Mesenchymal stem cell (in vitro differentiated cells and primary cell): ENCODE measurements at regions not wholly inside any gene's neighbourhood (a gene's known extent, or its start where the extent isn't known, plus 50 kb on each side); places are given as distances from the start of the nearest gene placed in this dataset.

ENCODE experiments used
- DNase-seq: peaks from one replicate; pipeline ENCODE4 v3.0.0-alpha.2; 2013
- H2AFZ ChIP-seq: one replicate; pipeline ENCODE4 v1.6.1; 2013; ENCODE audit warnings: low read depth, mild to moderate bottlenecking, control low read depth, inconsistent platforms, low read length, moderate library complexity
- H2AK5ac ChIP-seq: 2 replicates; pipeline ENCODE4 v1.6.1; 2013; ENCODE audit warnings: low read length, moderate library complexity, mild to moderate bottlenecking, inconsistent platforms; ENCODE audit not compliant: severe bottlenecking
- H2BK120ac ChIP-seq: one replicate; pipeline ENCODE4 v1.6.1; 2013; ENCODE audit warnings: low read depth, mild to moderate bottlenecking, inconsistent platforms, low read length, moderate library complexity
- H2BK12ac ChIP-seq, 2 experiments: one replicate each; pipeline ENCODE4 v1.6.1; 2013; ENCODE audit warnings: inconsistent platforms in 2 of 2, low read length in 2 of 2, mild to moderate bottlenecking in 2 of 2, moderate library complexity in 2 of 2, control low read depth in 1 of 2
- H2BK15ac ChIP-seq: one replicate; pipeline ENCODE4 v1.6.1; 2013; ENCODE audit warnings: mild to moderate bottlenecking, low read depth, inconsistent platforms; ENCODE audit not compliant: poor library complexity, severe bottlenecking
- H2BK5ac ChIP-seq: 2 replicates; pipeline ENCODE4 v1.6.1; 2013; ENCODE audit warnings: low read depth, mild to moderate bottlenecking, low read length, control low read depth, inconsistent platforms; ENCODE audit not compliant: poor library complexity, severe bottlenecking
- H3K14ac ChIP-seq, 2 experiments: one replicate each; pipeline ENCODE4 v1.6.1; 2013; ENCODE audit warnings: inconsistent platforms in 2 of 2, low read length in 2 of 2, control low read depth in 1 of 2, mild to moderate bottlenecking in 1 of 2, moderate library complexity in 1 of 2
- H3K18ac ChIP-seq, 2 experiments: one replicate each; pipeline ENCODE4 v1.6.1; 2013; ENCODE audit warnings: inconsistent platforms in 2 of 2, low read length in 2 of 2, control low read depth in 1 of 2, low read depth in 1 of 2, mild to moderate bottlenecking in 1 of 2
- H3K23ac ChIP-seq, 2 experiments: one replicate each; pipeline ENCODE4 v1.6.1; 2013; ENCODE audit warnings: inconsistent platforms in 2 of 2, low read length in 2 of 2, mild to moderate bottlenecking in 2 of 2, moderate library complexity in 2 of 2, control low read depth in 1 of 2
- H3K27ac ChIP-seq: 2 replicates; pipeline ENCODE4 v1.5.1; 2013; ENCODE audit warnings: mild to moderate bottlenecking, moderate library complexity, low read length, control low read depth, inconsistent platforms; ENCODE audit not compliant: poor library complexity, severe bottlenecking
- H3K27me3 ChIP-seq, 2 experiments: 2 replicates each; pipeline versions ENCODE4 v1.6.1 to v1.7.0; 2013; ENCODE audit warnings: low read length in 2 of 2, mild to moderate bottlenecking in 2 of 2, moderate library complexity in 2 of 2, control low read depth in 1 of 2, inconsistent platforms in 1 of 2; ENCODE audit not compliant: control insufficient read depth in 1 of 2, insufficient read depth in 1 of 2
- H3K36me3 ChIP-seq, 2 experiments: 2 replicates each; pipeline versions ENCODE4 v1.6.1 to v1.7.0; 2013; ENCODE audit warnings: low read length in 2 of 2, control low read depth in 1 of 2, inconsistent platforms in 1 of 2, low read depth in 1 of 2, mild to moderate bottlenecking in 1 of 2; ENCODE audit not compliant: insufficient read depth in 2 of 2, control insufficient read depth in 1 of 2
- H3K4ac ChIP-seq, 2 experiments: one replicate each; pipeline ENCODE4 v1.6.1; 2013; ENCODE audit warnings: inconsistent platforms in 2 of 2, low read length in 2 of 2, mild to moderate bottlenecking in 2 of 2, moderate library complexity in 2 of 2, control low read depth in 1 of 2, low read depth in 1 of 2
- H3K4me1 ChIP-seq: 2 replicates; pipeline ENCODE4 v1.6.1; 2013; ENCODE audit warnings: low read depth, low read length, control low read depth; ENCODE audit not compliant: control insufficient read depth, insufficient read depth
- H3K4me2 ChIP-seq: 2 replicates; pipeline ENCODE4 v1.6.1; 2013; ENCODE audit warnings: low read length, mild to moderate bottlenecking, inconsistent platforms; ENCODE audit not compliant: poor library complexity, severe bottlenecking
- H3K4me3 ChIP-seq, 2 experiments: 2 replicates each; pipeline versions ENCODE4 v1.5.1 to v1.7.0; 2013; ENCODE audit warnings: low read length in 2 of 2, mild to moderate bottlenecking in 2 of 2, control low read depth in 1 of 2, low read depth in 1 of 2; ENCODE audit not compliant: insufficient read depth in 1 of 2
- H3K79me1 ChIP-seq: replicated peaks from 2 replicates; pipeline ENCODE4 v1.6.1; 2013; ENCODE audit warnings: mild to moderate bottlenecking, control low read depth, low read length, inconsistent platforms; ENCODE audit not compliant: poor library complexity, severe bottlenecking
- H3K9ac ChIP-seq: 2 replicates; pipeline ENCODE4 v1.7.0; 2013; ENCODE audit warnings: mild to moderate bottlenecking, low read length, moderate library complexity
- H3K9me3 ChIP-seq: 2 replicates; pipeline ENCODE4 v1.7.0; 2013; ENCODE audit warnings: mild to moderate bottlenecking, low read length; ENCODE audit not compliant: control insufficient read depth
- H4K8ac ChIP-seq: one replicate; pipeline ENCODE4 v1.6.1; 2013; ENCODE audit warnings: inconsistent platforms, mild to moderate bottlenecking, low read length, moderate library complexity
- H4K91ac ChIP-seq: one replicate; pipeline ENCODE4 v1.6.1; 2013; ENCODE audit warnings: mild to moderate bottlenecking, low read length, inconsistent platforms
- WGBS: methylation state at CpG from one replicate; pipeline ENCODE4 v1.1.7; 2013; ENCODE audit warnings: mixed read lengths; 5-methylcytosine and 5-hydroxymethylcytosine counted together

- H4K91ac ChIP-seq: no peak overlapping the region
- no peak overlapping the region for H2BK120ac ChIP-seq
- no peak overlapping the region for H2AK5ac ChIP-seq
- no peak overlapping the region for H3K4me2 ChIP-seq
- H2BK15ac ChIP-seq: no peak overlapping the region
- no peaks in the 10 kb centered on the region for H3K9me3 ChIP-seq
- DNase-seq: no peak
- H2AFZ ChIP-seq: no peak overlapping the region
- H2BK12ac ChIP-seq: no peak overlapping the region
- no peak overlapping the region for H3K23ac ChIP-seq
- no peak overlapping the region for H2BK5ac ChIP-seq
- H3K4ac ChIP-seq: no peak overlapping the region
- H3K4me1 ChIP-seq: peaks cover 3% of the 10 kb centered on the region
- no peaks in the 10 kb centered on the region for H3K36me3 ChIP-seq
- no peak overlapping the region for H4K8ac ChIP-seq
- no peak overlapping the region for H3K14ac ChIP-seq
- no peak overlapping the region for H3K18ac ChIP-seq
- no peak overlapping the region for H3K27ac ChIP-seq
- WGBS: 96% methylated on average over 4 of the region's 5 CpGs
- no peaks in the 10 kb centered on the region for H3K79me1 ChIP-seq
- no peak overlapping the region for H3K9ac ChIP-seq
- H3K4me3 ChIP-seq: no peak overlapping the region
- H3K27me3 ChIP-seq: no peaks in the 10 kb centered on the region
Observed at GRCh38 chr4:41429280-41429669, 108.7 kb upstream of the LIMCH1 start.

GRCh38 chr4:41430792-41431191 lies 107.2 kb upstream of the LIMCH1 start:
- Histone ChIP-seq H4K8ac (no peak overlapping the region), H2BK5ac (no peak overlapping the region), H3K27ac (no peak overlapping the region), H3K4me2 (no peak overlapping the region), H2BK15ac (no peak overlapping the region), H4K91ac (no peak overlapping the region), H3K23ac (no peak overlapping the region), H2BK120ac (no peak overlapping the region), H3K4me1 (peaks cover 3% of the 10 kb centered on the region), H3K18ac (no peak overlapping the region), H3K9me3 (no peaks in the 10 kb centered on the region), H3K14ac (no peak overlapping the region), H3K36me3 (no peaks in the 10 kb centered on the region), H2AFZ (no peak overlapping the region), H3K4me3 (no peak overlapping the region), H3K27me3 (no peaks in the 10 kb centered on the region), H3K9ac (no peak overlapping the region), H3K4ac (no peak overlapping the region), H2BK12ac (no peak overlapping the region), H3K79me1 (no peaks in the 10 kb centered on the region), H2AK5ac (no peak overlapping the region)
- DNase-seq: no peak
- 85% methylated on average over 1 of the region's 1 CpG for WGBS

- Histone ChIP-seq H3K9ac (no peak overlapping the region), H3K18ac (no peak overlapping the region), H3K4me3 (no peak overlapping the region), H3K23ac (no peak overlapping the region), H3K27ac (no peak overlapping the region), H4K91ac (no peak overlapping the region), H3K27me3 (no peaks in the 10 kb centered on the region), H2BK5ac (no peak overlapping the region), H4K8ac (no peak overlapping the region), H3K14ac (no peak overlapping the region), H3K4ac (no peak overlapping the region), H3K79me1 (no peaks in the 10 kb centered on the region), H2AK5ac (no peak overlapping the region), H3K9me3 (no peaks in the 10 kb centered on the region), H2BK120ac (no peak overlapping the region), H3K4me2 (no peak overlapping the region), H3K4me1 (peaks cover 3% of the 10 kb centered on the region), H2BK12ac (no peak overlapping the region), H2AFZ (no peak overlapping the region), H2BK15ac (no peak overlapping the region), H3K36me3 (no peaks in the 10 kb centered on the region)
- no CpG with 5 or more reads among the region's 1 CpG for WGBS
- no peak for DNase-seq
Observed at GRCh38 chr4:41431276-41431675, 106.7 kb upstream of the LIMCH1 start.

- H3K9me3 ChIP-seq: no peaks in the 10 kb centered on the region
- no peak overlapping the region for H3K4ac ChIP-seq
- no peak overlapping the region for H3K23ac ChIP-seq
- H2AK5ac ChIP-seq: no peak overlapping the region
- H3K14ac ChIP-seq: no peak overlapping the region
- DNase-seq: no peak
- no peak overlapping the region for H2BK120ac ChIP-seq
- H3K27ac ChIP-seq: no peak overlapping the region
- no peak overlapping the region for H3K9ac ChIP-seq
- no CpG with 5 or more reads among the region's 2 CpGs for WGBS
- H3K4me2 ChIP-seq: no peak overlapping the region
- no peak overlapping the region for H3K4me3 ChIP-seq
- no peak overlapping the region for H2BK5ac ChIP-seq
- H2AFZ ChIP-seq: no peak overlapping the region
- H2BK12ac ChIP-seq: peak overlapping the region in 1 of 2 experiments; percentile 56
- no peaks in the 10 kb centered on the region for H3K36me3 ChIP-seq
- H3K27me3 ChIP-seq: no peaks in the 10 kb centered on the region
- H2BK15ac ChIP-seq: no peak overlapping the region
- H4K91ac ChIP-seq: no peak overlapping the region
- H4K8ac ChIP-seq: no peak overlapping the region
- H3K4me1 ChIP-seq: peaks cover 3% of the 10 kb centered on the region
- H3K18ac ChIP-seq: no peak overlapping the region
- no peaks in the 10 kb centered on the region for H3K79me1 ChIP-seq
Observed at GRCh38 chr4:41432219-41432618, 105.7 kb upstream of the LIMCH1 start.
